Esophagus squamous epithelium (tissue), 5 donors: ENCODE measurements at regions not wholly inside any gene's neighbourhood (a gene's known extent, or its start where the extent isn't known, plus 50 kb on each side); places are given as distances from the start of the nearest gene placed in this dataset.

Experiments used
- DNase-seq: peaks from one replicate; lab custom pipeline; 2025; lab: John Stamatoyannopoulos, UW
- H3K27ac ChIP-seq, 4 donors: fragments of 200-600 bp; sonication (generic); one replicate each; pipeline ENCODE4 v1.5.1; 2016 to 2019; ENCODE audit warnings: mild to moderate bottlenecking in 1 of 4
- H3K27me3 ChIP-seq, 4 donors: fragments of 200-600 bp; sonication (generic); 1 replicate in 3 of 4; 2 replicates in 1 of 4; pipeline versions ENCODE4 v1.5.1 to v1.6.0; 2017 to 2021; ENCODE audit warnings: antibody characterized with exemption in 1 of 4
- H3K36me3 ChIP-seq, 3 donors: fragments of 200-600 bp; sonication (generic); one replicate each; pipeline ENCODE4 v1.5.1; 2016 to 2019
- H3K4me1 ChIP-seq, 3 donors: fragments of 200-600 bp; sonication (generic); one replicate each; pipeline ENCODE4 v1.5.1; 2017 to 2019
- H3K4me3 ChIP-seq, 4 donors: fragments of 200-600 bp; sonication (generic); 1 replicate in 3 of 4; 2 replicates in 1 of 4; pipeline ENCODE4 v1.5.1; 2016 to 2019; ENCODE audit warnings: mild to moderate bottlenecking in 2 of 4, moderate library complexity in 1 of 4
- H3K9me3 ChIP-seq, 3 donors: fragments of 200-600 bp; sonication (generic); one replicate each; pipeline ENCODE4 v1.5.1; 2016 to 2019
- POLR2A ChIP-seq, 4 donors: fragments of 450-650 bp; IDR thresholded peaks; one replicate each; pipeline ENCODE4 v1.6.1; 2017; ENCODE audit warnings: antibody characterized with exemption in 4 of 4, mild to moderate bottlenecking in 4 of 4, moderate library complexity in 3 of 4
- WGBS, 2 donors: methylation state at CpG; one replicate each; pipeline ENCODE4 v1.1.5; 2018; 5-methylcytosine and 5-hydroxymethylcytosine counted together
- intact Hi-C: fragments of 100-400 bp; cut with DNase I; formaldehyde crosslinking; loops from one replicate; pipeline ENCODE4 v1.15.0; 2022
- TF ChIP-seq, protein P1 (sequence below), 6 experiments: fragments of 450-650 bp in 4 of 6; fragments of 200-600 bp in 2 of 6; sonication (generic) in 2 of 6; IDR thresholded peaks; one replicate each; pipeline ENCODE4 v1.5.1; 2016 to 2019; ENCODE audit warnings: antibody characterized with exemption in 6 of 6, mild to moderate bottlenecking in 4 of 6, moderate library complexity in 4 of 6
- donor health status: DM: yes; HTN: yes; CAD: no.

DNA sequence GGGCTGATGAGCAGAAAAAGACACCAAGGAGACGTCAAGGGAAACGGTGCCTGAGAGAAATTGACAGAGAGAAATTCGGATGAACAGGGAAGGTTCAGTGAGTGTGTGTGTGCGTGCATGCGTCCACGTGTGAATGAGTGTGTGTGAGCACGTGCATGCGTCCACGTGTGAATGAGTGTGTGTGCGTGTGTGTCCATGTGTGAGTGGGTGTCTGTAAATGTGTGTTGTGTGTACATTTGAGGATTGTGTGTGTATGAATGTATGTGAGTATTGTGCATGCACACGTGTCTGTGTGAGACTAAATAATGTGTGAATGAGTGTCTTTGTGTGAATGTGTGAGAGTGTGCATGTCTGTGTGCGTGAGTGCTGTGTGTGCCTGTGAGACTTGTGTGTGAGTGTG, 137.4 kb upstream of the MED13L start:
- DNase-seq: no peak
- 77% methylated on average over 12 of the region's 12 CpGs for WGBS, 2 donors
- intact Hi-C loops: no loop called here
- Histone ChIP-seq H3K27ac (no peak overlapping the region), H3K4me1 (peaks cover 3 to 19% (median 8%) of the 10 kb centered on the region in 3 donors), H3K36me3 (no peaks in the 10 kb centered on the region), H3K27me3 (no peaks in the 10 kb centered on the region), H3K9me3 (no peaks in the 10 kb centered on the region), H3K4me3 (no peak overlapping the region)
- TF ChIP-seq, protein P1, sequence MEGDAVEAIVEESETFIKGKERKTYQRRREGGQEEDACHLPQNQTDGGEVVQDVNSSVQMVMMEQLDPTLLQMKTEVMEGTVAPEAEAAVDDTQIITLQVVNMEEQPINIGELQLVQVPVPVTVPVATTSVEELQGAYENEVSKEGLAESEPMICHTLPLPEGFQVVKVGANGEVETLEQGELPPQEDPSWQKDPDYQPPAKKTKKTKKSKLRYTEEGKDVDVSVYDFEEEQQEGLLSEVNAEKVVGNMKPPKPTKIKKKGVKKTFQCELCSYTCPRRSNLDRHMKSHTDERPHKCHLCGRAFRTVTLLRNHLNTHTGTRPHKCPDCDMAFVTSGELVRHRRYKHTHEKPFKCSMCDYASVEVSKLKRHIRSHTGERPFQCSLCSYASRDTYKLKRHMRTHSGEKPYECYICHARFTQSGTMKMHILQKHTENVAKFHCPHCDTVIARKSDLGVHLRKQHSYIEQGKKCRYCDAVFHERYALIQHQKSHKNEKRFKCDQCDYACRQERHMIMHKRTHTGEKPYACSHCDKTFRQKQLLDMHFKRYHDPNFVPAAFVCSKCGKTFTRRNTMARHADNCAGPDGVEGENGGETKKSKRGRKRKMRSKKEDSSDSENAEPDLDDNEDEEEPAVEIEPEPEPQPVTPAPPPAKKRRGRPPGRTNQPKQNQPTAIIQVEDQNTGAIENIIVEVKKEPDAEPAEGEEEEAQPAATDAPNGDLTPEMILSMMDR (IDR thresholded peaks at IDR 0.05): no peak
- no peak for TF ChIP-seq POLR2A (IDR thresholded peaks at IDR 0.05)

DNA sequence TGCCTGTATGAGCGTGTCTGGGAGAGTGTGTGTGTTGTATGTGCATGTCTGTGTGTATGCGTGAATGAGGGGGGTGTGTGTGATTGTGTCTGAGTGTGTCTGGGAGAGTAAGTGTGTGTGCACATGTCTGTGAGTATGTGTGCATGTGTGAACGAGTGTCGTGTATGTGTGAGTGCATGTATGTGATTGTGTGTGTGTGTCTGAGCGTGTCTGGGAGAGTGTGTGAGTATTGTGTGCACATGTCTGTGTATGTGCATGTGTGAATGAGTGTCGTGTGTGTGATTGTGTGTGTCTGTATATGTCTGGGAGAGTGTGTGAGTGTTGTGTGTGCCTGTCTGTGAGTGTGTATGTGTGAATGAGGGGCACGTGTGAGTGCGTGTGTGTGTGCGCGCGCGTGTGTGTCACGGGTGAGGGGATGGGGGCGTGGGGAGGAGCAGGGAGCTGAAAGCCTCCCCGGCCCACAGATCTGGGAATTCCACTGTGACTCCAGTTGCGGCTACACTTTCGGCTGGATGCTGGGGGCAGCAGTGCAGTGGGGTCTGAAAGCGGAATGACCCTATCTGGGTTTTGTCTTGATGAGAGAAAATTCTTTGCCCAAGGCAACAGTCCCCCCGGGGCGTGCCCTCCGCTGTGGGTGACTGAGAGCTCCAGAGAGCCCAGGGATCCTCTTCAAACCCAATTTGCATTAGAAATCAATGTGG, 138.1 kb upstream of the MED13L start:
- Histone ChIP-seq H3K9me3 (no peaks in the 10 kb centered on the region), H3K36me3 (no peaks in the 10 kb centered on the region), H3K27me3 (no peaks in the 10 kb centered on the region), H3K4me3 (no peak overlapping the region), H3K4me1 (peaks cover 0 to 12% (median 4%) of the 10 kb centered on the region in 3 donors), H3K27ac (no peak overlapping the region)
- intact Hi-C loops: no loop called here
- WGBS, 2 donors: 90 to 95% methylated on average over 18 to 21 of the region's 21 CpGs
- no peak for DNase-seq
- TF ChIP-seq, protein P1 (IDR thresholded peaks at IDR 0.05): no peak
- TF ChIP-seq POLR2A (IDR thresholded peaks at IDR 0.05): no peak

DNA sequence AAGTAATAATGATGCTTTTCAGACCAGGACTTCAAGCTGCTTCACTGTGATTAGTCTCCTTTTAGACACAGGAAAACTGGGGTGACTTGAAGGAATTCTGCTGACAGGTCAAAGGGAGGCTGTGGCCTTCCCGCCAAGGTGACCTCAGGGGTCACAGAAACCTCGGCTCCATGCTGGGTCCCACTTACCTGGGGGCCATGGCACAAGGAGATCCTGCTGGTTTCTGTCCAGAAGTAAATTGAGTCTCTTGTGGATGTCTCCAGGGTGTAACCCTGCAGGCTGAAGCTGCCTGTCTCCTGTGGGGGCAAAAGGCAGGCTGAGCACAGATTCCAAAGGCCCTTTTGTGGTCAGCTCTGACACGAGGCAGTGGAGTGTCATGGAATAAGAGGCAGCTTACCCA, 138.7 kb upstream of the MED13L start:
- WGBS, 2 donors: 33 to 47% methylated on average over 1 to 3 of the region's 3 CpGs

DNA sequence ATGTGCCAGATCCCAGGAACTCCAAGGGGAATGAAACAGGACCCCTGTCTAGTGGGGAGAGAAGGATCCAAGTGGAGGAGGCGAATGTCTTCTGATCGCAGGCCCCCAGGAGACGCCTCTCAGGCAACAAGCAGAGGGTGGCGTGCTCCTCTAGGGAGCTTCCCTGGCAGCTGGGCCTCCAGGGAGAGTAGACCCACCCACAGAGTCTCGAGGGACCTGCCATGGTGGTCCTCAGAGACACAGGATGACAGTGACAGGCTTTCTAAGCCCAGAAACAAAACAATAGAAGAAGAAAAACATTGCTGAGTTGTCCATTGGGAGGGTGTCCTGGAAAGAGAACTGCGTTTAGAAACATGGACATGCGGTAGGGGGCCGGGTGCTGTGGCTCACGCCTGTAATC, 140.6 kb upstream of the MAP1LC3B2 start:
- H3K4me3 ChIP-seq: no peak overlapping the region
- no peaks in the 10 kb centered on the region for H3K27me3 ChIP-seq
- 92 to 100% methylated on average over 4 to 8 of the region's 9 CpGs for WGBS, 2 donors
- H3K27ac ChIP-seq: no peak overlapping the region
- H3K4me1 ChIP-seq: peaks cover 0 to 9% (median 3%) of the 10 kb centered on the region in 3 donors
- intact Hi-C loops: no loop called here
- no peaks in the 10 kb centered on the region for H3K36me3 ChIP-seq
- TF ChIP-seq POLR2A (IDR thresholded peaks at IDR 0.05): no peak
- TF ChIP-seq, protein P1 (IDR thresholded peaks at IDR 0.05): no peak
- no peaks in the 10 kb centered on the region for H3K9me3 ChIP-seq
- no peak for DNase-seq

More for the DNA sequence above, 138.7 kb upstream of the MED13L start:
- H3K27me3 ChIP-seq: no peaks in the 10 kb centered on the region
- peaks cover 0 to 6% (median 0%) of the 10 kb centered on the region in 3 donors for H3K4me1 ChIP-seq
- no peak for TF ChIP-seq POLR2A (IDR thresholded peaks at IDR 0.05)
- TF ChIP-seq, protein P1 (IDR thresholded peaks at IDR 0.05): no peak
- intact Hi-C loops: no loop called here
- no peaks in the 10 kb centered on the region for H3K36me3 ChIP-seq
- no peak overlapping the region for H3K4me3 ChIP-seq
- no peaks in the 10 kb centered on the region for H3K9me3 ChIP-seq
- DNase-seq: no peak
- H3K27ac ChIP-seq: no peak overlapping the region

DNA sequence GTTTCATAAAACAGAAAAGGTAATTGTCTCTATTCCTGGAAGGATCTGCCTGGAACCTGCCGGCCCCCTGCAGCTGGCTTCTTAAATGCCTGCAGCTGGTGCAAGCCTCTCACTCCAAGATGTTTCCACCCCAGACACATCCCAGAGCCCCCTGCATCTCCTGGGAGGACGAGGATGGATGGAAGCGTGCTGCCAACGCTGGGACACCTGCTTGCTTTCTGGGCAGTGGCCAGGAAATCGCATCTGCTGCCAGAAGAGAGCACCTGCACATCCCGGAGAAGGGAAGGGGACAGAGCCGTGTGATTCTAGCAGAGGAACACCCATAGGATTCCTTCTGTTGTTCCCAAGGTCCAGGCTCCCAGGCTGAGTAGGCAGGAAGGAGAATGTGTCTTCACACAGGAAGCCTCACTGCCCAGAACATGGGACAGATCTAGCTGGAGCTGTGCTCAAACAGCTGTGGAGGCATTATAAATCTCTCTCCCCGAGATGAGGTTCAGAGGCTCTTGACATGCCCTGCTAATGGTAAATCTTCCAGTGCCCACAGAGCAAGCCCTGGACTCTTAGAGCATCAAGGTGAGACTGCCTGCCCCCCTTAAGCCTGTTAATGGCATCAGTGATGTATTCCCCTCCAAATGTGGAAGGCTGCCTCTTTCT, 138.8 kb upstream of the MAP1LC3B2 start:
- intact Hi-C loops: no loop called here
- DNase-seq: no peak
- Histone ChIP-seq H3K4me1 (peaks cover 0 to 13% (median 3%) of the 10 kb centered on the region in 3 donors), H3K27ac (no peak overlapping the region), H3K9me3 (no peaks in the 10 kb centered on the region), H3K4me3 (no peak overlapping the region), H3K27me3 (no peaks in the 10 kb centered on the region), H3K36me3 (no peaks in the 10 kb centered on the region)
- no peak for TF ChIP-seq POLR2A (IDR thresholded peaks at IDR 0.05)
- TF ChIP-seq, protein P1 (IDR thresholded peaks at IDR 0.05): no peak
- 71 to 75% methylated on average over 3 to 7 of the region's 8 CpGs for WGBS, 2 donors
